Hippocampal formation (tissue), 2 donors: ENCODE measurements at regions not wholly inside any gene's neighbourhood (a gene's known extent, or its start where the extent isn't known, plus 50 kb on each side); places are given as distances from the start of the nearest gene placed in this dataset.
"Not testable (repeated sequence)": the region's sequence is repeated elsewhere in the genome, so short reads cannot be mapped to it uniquely, and the experiment has no call there.

ENCODE experiments used
- DNase-seq, 2 donors: peaks; one replicate each; lab custom pipeline; 2025; lab: John Stamatoyannopoulos, UW

GRCh38 chr18:34528177-34528576 lies 181.9 kb upstream of the DTNA start:
- DNase-seq = no peak

- DNase-seq = no peak
Measured at GRCh38 chr18:34529358-34530335, 180.5 kb upstream of the DTNA start.

DNA sequence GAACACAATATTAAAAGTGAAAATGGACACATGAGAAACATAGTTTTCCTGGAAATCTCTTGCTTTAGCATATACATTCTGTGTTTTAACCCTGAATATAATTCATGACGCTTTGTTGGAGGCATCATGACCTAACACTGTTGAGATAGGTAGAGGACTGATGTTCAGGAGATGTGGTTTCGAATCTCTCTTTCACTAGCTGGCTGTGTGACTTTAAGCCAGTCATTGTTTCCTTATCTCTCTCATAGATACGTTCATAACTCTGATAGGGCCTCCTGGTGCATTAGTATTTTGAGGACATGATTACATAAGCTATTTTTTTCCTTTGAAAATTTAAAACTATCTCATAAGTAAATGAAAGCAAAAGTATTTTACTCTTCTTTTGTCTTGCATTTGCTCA lies 179.0 kb upstream of the DTNA start:
- no peak for DNase-seq

GRCh38 chr18:34534642-34535041 lies 175.5 kb upstream of the DTNA start:
- DNase-seq = not testable (repeated sequence)

DNA sequence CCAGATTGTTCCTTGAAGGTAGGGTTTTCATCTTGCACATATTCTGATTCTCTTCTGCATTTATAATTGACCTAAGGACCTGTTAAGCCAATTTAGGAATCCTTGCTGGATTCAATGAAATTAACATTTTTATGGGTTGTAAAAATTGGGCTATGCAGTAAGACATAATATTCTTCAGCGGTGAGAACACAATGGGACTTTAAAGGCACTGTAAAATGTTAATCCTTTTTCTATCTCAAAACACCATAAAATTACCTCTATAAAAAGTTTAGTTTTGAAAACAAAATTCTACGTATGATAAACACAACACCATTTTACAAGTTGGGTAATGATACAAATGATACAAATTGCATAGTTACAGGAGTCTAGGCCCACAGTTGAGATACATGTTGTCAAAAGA lies 169.2 kb upstream of the DTNA start:
- no peak for DNase-seq

DNA sequence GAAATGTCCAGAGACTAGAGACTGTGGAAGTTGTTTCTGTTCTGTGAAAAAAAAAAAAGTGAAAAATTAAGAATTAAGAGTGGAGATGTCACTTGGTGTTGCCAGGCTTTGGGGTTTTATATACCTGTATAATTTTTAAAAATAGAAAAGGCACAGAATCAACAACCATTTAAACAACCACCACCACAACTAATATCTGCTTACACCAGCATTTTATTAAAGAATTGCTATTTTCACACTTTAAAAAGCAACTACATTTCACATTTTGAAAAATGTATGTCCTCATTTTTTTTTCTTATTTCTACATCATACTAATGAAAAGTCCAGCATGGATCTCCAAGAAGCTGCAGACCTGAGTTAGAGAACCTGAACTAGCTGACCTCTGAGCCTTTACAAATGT lies 167.5 kb upstream of the DTNA start:
- no peak for DNase-seq

DNA sequence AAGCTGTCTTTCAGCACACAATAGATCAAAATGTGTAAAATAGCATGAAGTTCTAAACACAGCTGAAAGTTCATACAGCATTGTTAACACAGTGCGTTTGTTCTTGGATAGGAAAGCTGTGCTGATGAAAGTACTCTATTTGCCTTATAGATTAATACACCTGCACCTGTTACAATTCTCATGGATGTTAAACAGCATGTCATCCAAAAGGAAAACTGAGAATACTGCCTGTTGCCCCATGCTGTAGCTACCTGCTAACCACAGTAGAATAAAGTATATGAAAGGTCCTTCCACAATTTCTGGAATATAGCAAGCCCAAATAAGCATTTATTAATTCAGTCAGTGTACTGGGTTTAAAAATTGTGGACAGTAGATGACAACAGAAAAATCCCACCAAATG lies 166.7 kb upstream of the DTNA start:
- DNase-seq = no peak

GRCh38 chr18:34543945-34544344 lies 166.2 kb upstream of the DTNA start:
- no peak for DNase-seq

DNA sequence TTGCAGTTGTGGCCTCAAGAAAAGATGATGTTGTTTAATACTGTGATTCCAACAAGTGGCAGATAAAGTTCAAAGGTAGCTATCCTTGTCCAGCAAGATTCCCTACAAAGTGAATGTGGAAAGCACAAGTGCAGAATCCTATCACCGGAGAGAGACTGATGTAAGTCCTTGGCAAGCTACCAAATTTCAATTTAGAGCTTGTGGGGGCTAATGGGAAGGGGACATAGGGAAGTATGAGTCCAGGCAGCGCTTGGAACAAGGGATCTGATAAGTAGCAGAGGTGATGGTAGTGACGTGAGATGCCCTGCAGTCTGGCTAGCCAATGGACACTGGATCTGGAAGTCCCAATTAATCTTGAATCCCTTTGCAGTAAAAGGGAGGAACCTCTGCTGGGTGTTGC lies 165.2 kb upstream of the DTNA start:
- no peak for DNase-seq

DNA sequence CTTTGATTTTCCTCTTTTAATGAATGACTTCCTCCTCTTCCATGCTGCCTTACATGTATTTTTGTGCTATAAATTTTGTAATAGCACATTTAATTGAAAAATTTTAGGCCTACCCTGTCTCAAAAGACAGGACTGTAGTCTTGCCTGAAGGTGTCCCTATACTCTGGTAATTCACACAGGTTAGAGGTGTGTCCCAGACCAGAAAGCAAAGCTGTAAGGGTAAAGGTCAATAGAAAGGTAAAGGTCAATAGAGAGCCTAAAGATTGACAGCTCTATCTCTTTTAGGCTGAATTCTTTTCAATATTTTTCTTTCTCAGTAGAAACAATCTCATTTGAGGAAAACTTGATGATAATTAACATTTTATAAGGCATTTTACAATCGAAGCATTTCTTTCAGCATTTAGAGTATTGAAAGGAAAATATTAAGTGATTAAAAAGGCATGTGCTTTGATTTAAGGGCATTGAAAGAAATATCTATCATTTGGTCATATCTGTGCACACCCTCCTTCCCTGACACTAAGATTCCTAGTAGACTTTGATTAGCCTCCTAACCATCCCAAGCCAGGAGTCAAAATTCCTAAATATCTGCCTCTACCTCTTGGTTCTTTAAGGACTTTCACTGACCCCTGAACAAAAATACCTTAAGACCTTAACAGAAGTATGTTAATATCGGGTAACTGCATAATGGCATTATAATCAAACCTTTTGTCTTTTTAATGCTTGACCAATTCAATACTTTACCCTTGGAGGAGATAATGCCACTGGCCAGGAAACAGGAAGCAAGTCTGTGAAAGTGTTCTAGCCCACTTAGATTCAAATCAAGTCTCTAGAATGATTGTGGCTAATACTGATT lies 161.8 kb upstream of the DTNA start:
- no peak for DNase-seq

DNA sequence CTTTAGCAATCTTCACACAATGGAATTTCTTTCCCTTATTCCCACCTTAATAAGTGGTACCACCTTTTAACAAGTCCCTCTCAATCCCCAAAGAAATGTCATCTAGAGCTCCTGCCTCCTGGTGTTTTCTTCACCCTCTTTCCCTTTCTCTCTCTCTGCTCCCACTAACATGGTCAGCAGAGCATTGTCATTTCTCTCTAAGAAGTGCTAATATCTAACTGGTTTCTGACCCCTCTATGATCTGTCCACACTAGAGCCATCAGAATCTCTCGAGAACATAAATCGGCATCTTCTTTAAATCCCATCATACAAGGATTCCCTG lies 161.2 kb upstream of the DTNA start:
- no peak for DNase-seq

DNA sequence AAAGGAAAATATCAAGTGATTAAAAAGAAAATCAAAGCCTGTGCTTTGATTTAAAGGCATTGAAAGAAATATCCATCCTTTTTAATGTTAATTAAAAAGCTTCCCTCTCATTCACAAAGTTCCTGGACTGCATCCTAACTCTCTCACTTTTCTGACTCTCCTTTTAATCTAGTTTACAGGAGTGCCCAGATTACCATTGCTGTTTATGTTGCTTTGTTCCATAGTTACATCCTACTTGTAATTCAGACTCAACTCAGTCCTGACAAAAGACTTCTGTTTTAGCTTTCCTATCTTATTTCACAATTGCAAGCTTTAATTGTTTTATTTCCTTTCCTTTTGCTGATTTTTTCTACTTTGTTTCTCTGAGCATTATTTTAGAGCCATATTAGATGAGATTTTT lies 160.7 kb upstream of the DTNA start:
- no peak for DNase-seq

GRCh38 chr18:34550156-34550555 lies 159.9 kb upstream of the DTNA start:
- no peak for DNase-seq

DNA sequence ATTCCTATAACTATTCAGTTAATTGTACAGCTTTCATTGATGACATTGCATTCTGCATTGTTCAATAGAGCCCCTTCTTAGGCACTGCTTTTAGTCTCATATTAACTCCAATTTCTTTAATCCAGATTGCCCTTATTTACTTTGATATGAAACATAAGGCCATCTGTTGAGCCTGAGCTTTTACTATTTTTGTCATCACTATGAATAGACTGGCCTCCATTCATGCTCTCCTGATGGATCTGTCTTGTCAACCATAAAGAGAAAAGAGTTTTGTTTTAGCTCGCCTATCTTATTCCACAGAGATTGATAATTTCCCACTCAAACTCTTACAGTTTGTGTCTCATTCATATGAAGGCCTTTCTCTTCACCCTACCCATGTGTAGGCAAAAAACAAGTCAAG lies 159.2 kb upstream of the DTNA start:
- no peak for DNase-seq

- DNase-seq = no peak
Measured at GRCh38 chr18:34551824-34552223, 158.3 kb upstream of the DTNA start.

DNA sequence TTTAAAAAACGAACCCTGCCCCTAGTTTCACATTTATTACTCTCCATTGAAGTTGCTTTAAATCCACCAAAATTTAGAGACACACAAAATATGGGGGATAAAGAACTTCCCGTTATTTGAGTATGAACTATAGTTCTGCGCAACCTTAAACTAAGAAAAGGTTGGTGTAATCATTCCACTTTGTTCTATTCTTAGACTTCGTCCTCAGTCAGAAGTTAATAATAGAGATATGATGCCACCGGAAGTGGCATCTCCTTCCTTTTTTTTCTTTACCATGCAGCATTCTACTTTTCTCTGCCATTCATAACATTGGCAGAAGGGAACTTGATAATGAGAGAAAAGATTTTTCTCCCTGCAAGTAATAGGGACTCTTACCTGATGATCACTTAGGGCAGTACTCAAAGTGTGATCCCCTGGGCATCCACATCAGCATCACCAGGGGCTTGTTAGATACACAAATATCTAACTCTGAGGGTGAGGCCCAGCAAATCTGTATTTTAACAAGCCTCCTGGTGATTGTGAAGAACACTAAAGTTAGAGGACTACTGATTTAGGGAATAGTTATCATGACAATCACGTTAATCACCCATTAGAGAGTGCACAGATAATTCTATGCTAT lies 147.7 kb upstream of the DTNA start:
- DNase-seq = no peak

GRCh38 chr18:34567857-34568256 lies 142.2 kb upstream of the DTNA start:
- no peak for DNase-seq

DNA sequence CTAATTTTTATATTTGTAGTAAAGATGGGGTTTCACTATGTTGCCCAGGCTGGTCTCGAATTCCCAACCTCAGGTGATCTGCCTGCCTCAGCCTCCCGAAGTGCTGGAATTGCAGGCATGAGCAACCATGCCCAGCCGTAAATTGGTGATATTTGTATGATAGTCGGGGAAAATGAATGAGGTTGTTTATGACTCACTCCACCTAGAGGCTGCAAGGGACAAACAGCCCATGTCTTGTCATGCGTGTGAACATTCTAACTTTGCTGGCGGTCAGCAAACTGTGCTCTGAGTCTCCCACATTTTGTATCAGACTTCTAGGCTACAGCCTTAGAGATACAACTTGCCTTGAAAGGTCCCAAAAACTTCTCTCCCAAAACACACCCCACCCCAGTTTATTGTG lies 133.5 kb upstream of the DTNA start:
- no peak for DNase-seq

DNA sequence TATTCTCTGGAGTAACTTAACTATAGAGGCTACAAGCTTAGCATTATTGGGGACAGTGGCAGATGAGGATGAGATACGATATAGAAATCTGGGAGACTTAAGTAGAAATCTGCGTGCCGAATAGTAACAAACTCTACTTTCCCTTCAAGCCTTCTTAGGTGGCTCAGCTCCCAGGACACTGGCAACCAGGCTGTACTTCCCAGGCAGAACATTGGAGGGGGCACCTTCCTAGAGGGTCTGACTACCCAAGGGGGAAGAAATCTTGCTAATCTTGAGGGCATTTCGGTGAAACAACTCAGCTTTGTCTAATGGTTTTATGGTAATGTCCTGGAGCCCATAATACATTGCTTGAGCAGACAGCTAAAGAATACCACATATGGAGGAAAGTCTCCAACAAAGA lies 126.2 kb upstream of the DTNA start:
- DNase-seq = no peak

DNA sequence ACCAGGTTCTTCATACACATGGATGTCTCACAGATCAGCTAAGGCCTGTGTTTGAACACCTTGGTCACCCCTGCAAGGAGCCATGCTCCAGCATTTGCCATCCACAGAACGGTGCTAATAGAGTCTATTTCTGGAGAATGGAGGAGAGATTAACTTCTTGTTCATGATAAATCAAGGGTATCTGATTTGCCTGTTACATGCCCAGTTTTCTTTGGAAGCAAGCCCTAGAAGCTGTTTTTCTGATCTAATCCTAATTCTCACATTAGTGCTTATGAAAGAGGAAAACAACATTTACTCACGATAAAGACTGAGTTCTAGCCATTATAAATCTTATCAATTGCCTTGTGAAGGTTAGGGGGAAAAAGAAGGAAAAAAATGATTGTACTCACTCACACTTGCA lies 119.6 kb upstream of the DTNA start:
- no peak for DNase-seq

DNA sequence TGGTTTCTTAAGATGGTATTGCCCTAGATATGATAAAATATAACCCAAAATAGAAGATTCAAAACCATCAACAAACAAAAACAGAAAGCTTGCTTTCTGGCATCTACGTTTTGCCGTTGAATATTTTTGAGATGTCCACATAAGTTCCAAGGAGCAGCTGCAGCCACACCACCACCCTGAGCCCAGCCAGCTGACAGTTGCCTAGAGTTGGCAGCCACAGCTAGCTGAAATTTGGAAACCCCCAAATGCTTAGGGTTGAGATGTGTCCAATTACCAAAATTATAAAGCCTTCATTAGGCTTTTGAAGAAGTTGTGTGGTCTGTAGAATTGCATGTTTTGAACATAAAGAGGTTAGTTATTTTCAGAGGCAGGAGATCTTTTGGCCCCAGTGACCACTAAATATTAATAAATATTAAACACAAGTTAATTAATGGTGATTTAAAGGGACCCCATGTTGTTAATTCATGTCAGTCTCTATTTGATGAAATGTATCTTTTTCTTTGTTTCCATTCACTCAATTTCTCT lies 118.1 kb upstream of the DTNA start:
- DNase-seq = no peak

DNA sequence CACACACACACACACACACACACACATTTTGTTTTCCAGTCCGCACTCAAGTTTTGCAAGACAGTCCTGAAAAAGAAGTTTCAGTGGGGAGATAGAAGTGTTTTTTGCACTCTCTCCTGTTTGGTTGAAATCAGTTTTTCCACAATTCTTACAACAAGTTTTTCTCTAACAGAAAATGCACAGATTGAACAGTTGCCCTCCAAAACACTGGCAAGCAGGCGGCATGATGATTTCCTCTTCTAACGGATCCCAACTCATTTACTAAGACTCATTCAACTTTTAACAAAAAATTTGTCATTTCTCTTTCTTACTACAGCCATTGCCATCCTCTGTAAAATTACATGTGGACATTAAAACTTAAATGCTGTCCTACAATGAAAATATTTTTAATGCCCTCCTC lies 117.6 kb upstream of the DTNA start:
- DNase-seq = no peak
